Astrocyte (in vitro differentiated cells and primary cell): ENCODE measurements at regions not wholly inside any gene's neighbourhood (a gene's known extent, or its start where the extent isn't known, plus 50 kb on each side); places are given as distances from the start of the nearest gene placed in this dataset.

ENCODE experiments used
- DNase-seq: peaks from one replicate; pipeline ENCODE4 v3.0.0-alpha.2; 2010; ENCODE audit warnings: low read depth
- FAIRE-seq: peaks from 2 replicates; lab custom pipeline; 2011; peaks lifted over from hg19 to GRCh38; lab: Jason Lieb, UNC
- H2AFZ ChIP-seq: 2 replicates; pipeline ENCODE4 v1.6.0; 2012; ENCODE audit warnings: low read depth, low read length, inconsistent platforms
- H3K27ac ChIP-seq: 2 replicates; pipeline ENCODE4 v1.5.1; 2011; ENCODE audit warnings: low read depth, low read length, inconsistent platforms
- H3K27me3 ChIP-seq: 2 replicates; pipeline ENCODE4 v1.6.0; 2011; ENCODE audit warnings: low read length, inconsistent platforms; ENCODE audit not compliant: insufficient read depth
- H3K36me3 ChIP-seq: 2 replicates; pipeline ENCODE4 v1.5.1; 2011; ENCODE audit warnings: low read length, inconsistent platforms; ENCODE audit not compliant: insufficient read depth
- H3K4me1 ChIP-seq: 2 replicates; pipeline ENCODE4 v1.5.1; 2011; ENCODE audit warnings: low read length, inconsistent platforms; ENCODE audit not compliant: insufficient read depth
- H3K4me2 ChIP-seq: 2 replicates; pipeline ENCODE4 v1.6.0; 2012; ENCODE audit warnings: low read length, inconsistent platforms
- H3K4me3 ChIP-seq: 2 replicates; pipeline ENCODE4 v1.5.1; 2011; ENCODE audit warnings: low read depth, mild to moderate bottlenecking, low read length, inconsistent platforms; ENCODE audit not compliant: insufficient read depth
- H3K79me2 ChIP-seq: 2 replicates; pipeline ENCODE4 v1.6.0; 2012; ENCODE audit warnings: mild to moderate bottlenecking, low read length, inconsistent platforms; ENCODE audit not compliant: insufficient read depth
- H3K9ac ChIP-seq: 2 replicates; pipeline ENCODE4 v1.6.0; 2012; ENCODE audit warnings: mild to moderate bottlenecking, low read length, inconsistent platforms
- H3K9me3 ChIP-seq: 2 replicates; pipeline ENCODE4 v1.5.1; 2012; ENCODE audit warnings: low read depth, mild to moderate bottlenecking, low read length, inconsistent platforms; ENCODE audit not compliant: insufficient read depth
- H4K20me1 ChIP-seq: 2 replicates; pipeline ENCODE4 v1.6.0; 2012; ENCODE audit warnings: low read length, inconsistent platforms; ENCODE audit not compliant: insufficient read depth
- H3K27ac Mint-ChIP-seq: one replicate; pipeline ENCODE4 v1.8.0; 2021; ENCODE audit warnings: mild to moderate bottlenecking, mixed read lengths; ENCODE audit not compliant: unreplicated experiment
- H3K27me3 Mint-ChIP-seq: one replicate; pipeline ENCODE4 v1.8.0; 2021; ENCODE audit warnings: low read depth, mixed read lengths; ENCODE audit not compliant: unreplicated experiment
- H3K36me3 Mint-ChIP-seq: one replicate; pipeline ENCODE4 v1.8.0; 2021; ENCODE audit warnings: low read depth, mixed read lengths; ENCODE audit not compliant: unreplicated experiment
- H3K4me1 Mint-ChIP-seq: one replicate; pipeline ENCODE4 v1.8.0; 2021; ENCODE audit warnings: low read depth, mixed read lengths; ENCODE audit not compliant: unreplicated experiment
- H3K4me3 Mint-ChIP-seq: one replicate; pipeline ENCODE4 v1.8.0; 2021; ENCODE audit warnings: mild to moderate bottlenecking, moderate library complexity, mixed read lengths; ENCODE audit not compliant: unreplicated experiment
- H3K9me3 Mint-ChIP-seq: one replicate; pipeline ENCODE4 v1.8.0; 2021; ENCODE audit warnings: mild to moderate bottlenecking, mixed read lengths; ENCODE audit not compliant: unreplicated experiment
- EZH2 ChIP-seq: IDR thresholded peaks from 2 replicates; pipeline ENCODE4 v1.6.1; 2012; ENCODE audit warnings: mild to moderate bottlenecking, low read length, inconsistent platforms; ENCODE audit not compliant: insufficient read depth
- TF ChIP-seq, protein P1 (sequence below): IDR thresholded peaks from 2 replicates; pipeline ENCODE4 v1.5.1; 2011; ENCODE audit warnings: low read depth, mild to moderate bottlenecking, inconsistent platforms, low read length, moderate library complexity; ENCODE audit not compliant: insufficient read depth

DNA sequence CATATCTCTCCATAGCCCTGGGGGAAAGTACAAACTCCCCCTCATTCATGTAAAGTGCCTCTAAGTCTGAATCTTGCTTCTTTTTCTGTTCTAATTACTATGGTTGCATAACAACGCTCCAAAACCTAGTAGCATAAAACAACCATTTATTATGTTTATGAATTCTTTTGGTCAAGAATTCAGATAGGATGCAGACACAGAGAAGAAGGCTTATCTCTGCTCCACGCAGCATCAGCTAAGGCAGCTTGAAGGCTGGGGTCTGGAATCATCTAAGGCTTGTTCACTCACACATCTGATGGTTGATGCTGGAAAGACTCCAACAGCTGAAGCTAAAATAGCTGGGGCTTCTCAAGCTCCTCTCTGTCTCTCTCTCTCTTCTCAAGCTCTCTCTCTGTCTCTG lies 564.5 kb downstream of the ZNF674 start:
- no peak overlapping the region for H3K4me2 ChIP-seq
- H4K20me1 ChIP-seq: no peaks in the 10 kb centered on the region
- Mint-ChIP-seq H3K4me1 (peaks cover 3% of the 10 kb centered on the region), H3K27me3 (peaks cover 3% of the 10 kb centered on the region), H3K27ac (no peak overlapping the region), H3K4me3 (no peak overlapping the region), H3K36me3 (no peaks in the 10 kb centered on the region), H3K9me3 (peaks cover 2% of the 10 kb centered on the region)
- H3K4me1 ChIP-seq: no peaks in the 10 kb centered on the region
- H3K4me3 ChIP-seq: no peak overlapping the region
- TF ChIP-seq EZH2: no peak
- TF ChIP-seq, protein P1, sequence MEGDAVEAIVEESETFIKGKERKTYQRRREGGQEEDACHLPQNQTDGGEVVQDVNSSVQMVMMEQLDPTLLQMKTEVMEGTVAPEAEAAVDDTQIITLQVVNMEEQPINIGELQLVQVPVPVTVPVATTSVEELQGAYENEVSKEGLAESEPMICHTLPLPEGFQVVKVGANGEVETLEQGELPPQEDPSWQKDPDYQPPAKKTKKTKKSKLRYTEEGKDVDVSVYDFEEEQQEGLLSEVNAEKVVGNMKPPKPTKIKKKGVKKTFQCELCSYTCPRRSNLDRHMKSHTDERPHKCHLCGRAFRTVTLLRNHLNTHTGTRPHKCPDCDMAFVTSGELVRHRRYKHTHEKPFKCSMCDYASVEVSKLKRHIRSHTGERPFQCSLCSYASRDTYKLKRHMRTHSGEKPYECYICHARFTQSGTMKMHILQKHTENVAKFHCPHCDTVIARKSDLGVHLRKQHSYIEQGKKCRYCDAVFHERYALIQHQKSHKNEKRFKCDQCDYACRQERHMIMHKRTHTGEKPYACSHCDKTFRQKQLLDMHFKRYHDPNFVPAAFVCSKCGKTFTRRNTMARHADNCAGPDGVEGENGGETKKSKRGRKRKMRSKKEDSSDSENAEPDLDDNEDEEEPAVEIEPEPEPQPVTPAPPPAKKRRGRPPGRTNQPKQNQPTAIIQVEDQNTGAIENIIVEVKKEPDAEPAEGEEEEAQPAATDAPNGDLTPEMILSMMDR: no peak
- no peak for DNase-seq
- FAIRE-seq: no peak
- no peak overlapping the region for H3K27ac ChIP-seq
- H3K27me3 ChIP-seq: no peaks in the 10 kb centered on the region
- H3K9me3 ChIP-seq: no peaks in the 10 kb centered on the region
- H3K9ac ChIP-seq: no peak overlapping the region
- H2AFZ ChIP-seq: no peak overlapping the region
- H3K79me2 ChIP-seq: no peaks in the 10 kb centered on the region
- H3K36me3 ChIP-seq: no peaks in the 10 kb centered on the region

DNA sequence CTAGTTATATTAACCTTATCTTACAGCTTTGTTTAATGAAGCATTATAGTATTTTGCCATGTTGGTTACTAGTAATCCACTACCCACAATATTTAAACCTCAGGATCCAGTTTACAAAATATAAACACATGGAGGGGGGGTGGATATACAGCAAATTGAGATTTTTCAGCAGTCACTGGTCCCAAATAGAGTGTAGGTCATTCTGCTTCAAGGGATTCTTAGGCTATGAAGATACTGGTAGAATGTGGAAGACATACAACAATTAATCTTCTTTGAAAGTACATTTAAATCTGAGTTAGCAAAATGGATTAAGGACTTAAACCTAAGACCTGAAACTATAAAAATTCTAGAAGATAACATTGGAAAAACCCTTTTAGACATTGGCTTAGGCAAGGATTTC lies 569.6 kb downstream of the ZNF674 start:
- H3K4me2 ChIP-seq: no peak overlapping the region
- peaks cover 2% of the 10 kb centered on the region for H3K9me3 Mint-ChIP-seq
- H3K9ac ChIP-seq: no peak overlapping the region
- no peak overlapping the region for H2AFZ ChIP-seq
- H3K79me2 ChIP-seq: no peaks in the 10 kb centered on the region
- no peak overlapping the region for H3K4me3 ChIP-seq
- no peaks in the 10 kb centered on the region for H3K36me3 Mint-ChIP-seq
- FAIRE-seq: no peak
- no peak overlapping the region for H3K27ac Mint-ChIP-seq
- H3K27ac ChIP-seq: no peak overlapping the region
- H3K4me1 Mint-ChIP-seq: peaks cover 3% of the 10 kb centered on the region
- no peak overlapping the region for H3K4me3 Mint-ChIP-seq
- H3K36me3 ChIP-seq: no peaks in the 10 kb centered on the region
- no peaks in the 10 kb centered on the region for H3K9me3 ChIP-seq
- no peak for TF ChIP-seq EZH2
- TF ChIP-seq, protein P1: no peak
- no peak for DNase-seq
- H3K27me3 ChIP-seq: no peaks in the 10 kb centered on the region
- no peaks in the 10 kb centered on the region for H3K4me1 ChIP-seq
- H3K27me3 Mint-ChIP-seq: no peaks in the 10 kb centered on the region
- no peaks in the 10 kb centered on the region for H4K20me1 ChIP-seq

DNA sequence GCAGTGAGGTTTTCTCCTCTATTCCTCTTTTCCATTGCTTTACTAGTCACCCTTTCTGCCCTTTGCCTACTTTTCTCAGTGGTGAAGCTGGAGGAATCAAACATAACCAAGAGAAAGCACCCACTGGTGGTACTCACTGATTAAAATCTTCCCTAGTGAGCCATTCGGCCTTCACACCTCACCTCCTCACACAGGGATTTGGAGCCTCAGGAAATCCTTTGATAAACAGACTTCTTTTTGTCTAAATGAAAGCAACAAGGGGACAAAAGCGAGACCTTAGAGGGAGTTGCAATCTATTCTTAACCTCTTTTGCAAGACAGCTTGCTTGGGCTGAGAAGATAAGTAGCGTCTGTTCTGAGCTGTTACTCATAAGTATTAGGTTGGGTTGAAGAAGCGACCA lies 572.6 kb downstream of the ZNF674 start:
- H3K36me3 ChIP-seq: no peaks in the 10 kb centered on the region
- H4K20me1 ChIP-seq: no peaks in the 10 kb centered on the region
- DNase-seq (no peak), FAIRE-seq (no peak)
- no peaks in the 10 kb centered on the region for H3K9me3 ChIP-seq
- H3K27me3 ChIP-seq: no peaks in the 10 kb centered on the region
- H3K9ac ChIP-seq: no peak overlapping the region
- Mint-ChIP-seq H3K4me3 (no peak overlapping the region), H3K36me3 (no peaks in the 10 kb centered on the region), H3K27ac (no peak overlapping the region), H3K9me3 (peaks cover 2% of the 10 kb centered on the region), H3K4me1 (no peaks in the 10 kb centered on the region), H3K27me3 (no peaks in the 10 kb centered on the region)
- H3K4me2 ChIP-seq: no peak overlapping the region
- H3K4me1 ChIP-seq: no peaks in the 10 kb centered on the region
- no peak overlapping the region for H3K27ac ChIP-seq
- no peaks in the 10 kb centered on the region for H3K79me2 ChIP-seq
- H2AFZ ChIP-seq: no peak overlapping the region
- no peak for TF ChIP-seq EZH2
- TF ChIP-seq, protein P1: no peak
- H3K4me3 ChIP-seq: no peak overlapping the region
